SH-SY5Y (cell line): ENCODE measurements at regions not wholly inside any gene's neighbourhood (a gene's known extent, or its start where the extent isn't known, plus 50 kb on each side); places are given as distances from the start of the nearest gene placed in this dataset.

ENCODE experiments used
- GATA2 ChIP-seq: IDR thresholded peaks from 2 replicates; pipeline ENCODE4 v1.6.1; 2011; ENCODE audit warnings: mild to moderate bottlenecking, low read depth, low read length
- GATA3 ChIP-seq: IDR thresholded peaks from 2 replicates; pipeline ENCODE4 v1.6.1; 2011; ENCODE audit warnings: low read depth, mild to moderate bottlenecking, low read length, moderate library complexity

DNA sequence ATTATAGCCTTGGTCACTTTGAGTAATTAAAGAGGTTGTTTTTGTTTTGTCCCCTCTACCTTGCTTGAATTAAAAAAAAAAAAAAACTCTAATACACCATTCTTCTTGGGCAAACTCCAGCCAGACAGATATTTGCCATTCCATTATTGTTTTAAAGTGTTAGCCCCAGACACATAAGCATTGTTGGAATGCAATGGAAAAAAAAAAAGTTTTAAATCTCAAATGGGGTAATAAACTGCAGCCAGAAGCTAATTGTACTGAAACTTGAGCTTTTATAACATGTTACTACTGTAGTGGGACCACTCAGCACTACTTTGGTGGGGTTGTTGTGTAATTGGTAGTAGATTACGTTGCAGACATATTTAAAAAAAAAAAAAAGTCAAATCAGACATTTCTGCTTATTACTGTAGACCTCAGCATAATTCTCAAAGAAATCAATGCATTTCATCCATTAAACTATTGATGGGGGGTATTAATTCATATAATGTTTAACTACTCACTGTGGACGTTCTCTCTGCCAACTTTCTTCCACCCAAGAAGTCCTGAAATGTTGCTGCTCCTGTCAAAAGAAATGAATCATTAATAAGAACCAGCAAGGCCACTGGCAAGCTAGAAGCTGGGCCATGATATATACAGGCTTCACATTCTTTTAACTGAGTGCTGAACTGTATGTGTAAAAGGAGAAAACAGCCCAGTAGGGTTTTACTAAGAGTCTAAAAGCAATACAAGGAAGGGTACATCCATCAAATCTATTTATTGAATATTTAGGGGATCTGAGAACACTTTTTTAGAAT lies 626.6 kb upstream of the SOX9 start:
- TF ChIP-seq GATA2 (no peak), GATA3 (no peak)

DNA sequence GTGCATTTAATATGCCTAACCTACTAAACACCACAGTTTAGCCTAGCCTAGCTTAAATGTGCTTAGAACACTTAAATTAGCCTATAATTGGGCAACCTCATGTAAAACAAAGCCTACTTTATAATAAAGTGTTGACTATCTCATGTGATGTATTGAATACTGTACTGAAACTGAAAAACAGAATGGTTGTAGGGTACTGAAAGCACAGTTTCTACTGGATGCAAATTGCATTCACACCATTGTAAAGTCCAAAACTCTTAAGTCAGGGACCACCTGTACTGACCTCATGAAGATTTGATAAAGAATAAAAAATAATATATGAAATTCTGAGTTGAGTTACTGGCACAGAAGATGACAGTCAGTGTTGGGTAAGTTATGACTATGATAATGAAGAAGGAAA lies 625.4 kb upstream of the SOX9 start:
- TF ChIP-seq GATA2 (no peak), GATA3 (no peak)

- TF ChIP-seq GATA2 (no peak), GATA3 (no peak)
These were observed 624.3 kb upstream of the SOX9 start for GRCh38 chr17:71496552-71496951.

- TF ChIP-seq GATA3, result peak; percentile 74
- no peak for TF ChIP-seq GATA2
These were observed 619.9 kb upstream of the SOX9 start for GRCh38 chr17:71500761-71501555.

- TF ChIP-seq GATA3 (no peak), GATA2 (no peak)
These were observed 619.1 kb upstream of the SOX9 start for GRCh38 chr17:71501711-71502110.

- TF ChIP-seq GATA2, result peak; percentile 87
- TF ChIP-seq GATA3, result peak; percentile 92
These were observed 618.4 kb upstream of the SOX9 start for GRCh38 chr17:71502443-71502842.

- no peak for TF ChIP-seq GATA2
- no peak for TF ChIP-seq GATA3
These were observed 616.9 kb upstream of the SOX9 start for GRCh38 chr17:71503710-71504465.

GRCh38 chr17:71505200-71505599 lies 615.6 kb upstream of the SOX9 start:
- no peak for TF ChIP-seq GATA2
- no peak for TF ChIP-seq GATA3

- TF ChIP-seq GATA3 (no peak), GATA2 (no peak)
These were observed 614.8 kb upstream of the SOX9 start for GRCh38 chr17:71505981-71506380.

DNA sequence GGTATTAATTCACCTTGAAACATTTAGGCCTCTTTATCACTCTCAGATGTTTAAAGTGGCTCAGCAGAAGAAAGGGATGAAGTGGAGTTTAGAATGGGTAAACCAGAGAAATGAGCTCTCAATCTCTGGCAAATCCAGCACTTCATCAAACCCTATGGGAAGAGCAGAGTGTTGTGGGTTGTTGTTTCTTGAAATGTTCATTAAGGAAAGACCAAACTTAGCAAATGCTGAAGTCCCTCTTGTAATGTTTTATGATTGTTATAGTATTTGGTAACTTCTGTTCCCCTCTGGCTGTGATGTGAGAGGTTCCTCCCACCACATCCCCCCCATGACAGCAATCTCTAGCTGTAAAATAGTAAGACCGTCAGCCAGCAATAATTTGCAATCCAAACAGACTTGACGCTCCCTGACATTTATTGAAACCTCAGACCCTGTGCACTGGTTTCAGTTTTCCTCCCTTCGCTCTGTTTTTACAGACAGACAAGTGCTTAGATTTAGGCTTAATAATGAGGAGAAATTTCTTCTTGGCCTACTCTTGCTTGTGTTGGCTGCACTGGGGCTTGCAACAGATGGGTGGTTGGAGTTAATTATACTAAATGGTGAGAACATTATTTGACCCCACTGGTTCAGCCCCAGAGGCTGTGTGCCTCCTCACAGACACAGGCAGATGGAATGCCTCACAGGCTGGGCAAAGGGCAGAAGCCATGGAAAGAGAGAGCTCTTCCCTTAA lies 609.4 kb upstream of the SOX9 start:
- TF ChIP-seq GATA3 (no peak), GATA2 (no peak)

GRCh38 chr17:71516149-71516548 lies 604.7 kb upstream of the SOX9 start:
- no peak for TF ChIP-seq GATA2
- TF ChIP-seq GATA3, result no peak

- no peak for TF ChIP-seq GATA2
- TF ChIP-seq GATA3, result 0 out of 2 replicates have a peak, but pooled peaks have one; percentile 31
These were observed 601.5 kb upstream of the SOX9 start for GRCh38 chr17:71519285-71519684.

- TF ChIP-seq GATA2, result no peak
- no peak for TF ChIP-seq GATA3
These were observed 599.1 kb upstream of the SOX9 start for GRCh38 chr17:71521724-71522123.
